IMR-90 (cell line): ENCODE measurements at regions not wholly inside any gene's neighbourhood (a gene's known extent, or its start where the extent isn't known, plus 50 kb on each side); places are given as distances from the start of the nearest gene placed in this dataset.
"Not testable (repeated sequence)": the region's sequence is repeated elsewhere in the genome, so short reads cannot be mapped to it uniquely, and the experiment has no call there.

Source experiments
- ATAC-seq: fragments of 200-7000 bp; cut with Tn5 transposase; 2 replicates; pipeline ENCODE4 v1.9.1; 2020; ENCODE audit warnings: low read depth, mild to moderate bottlenecking, moderate library complexity
- BruUV-seq: library from RNA; stranded (reverse); fragments of 400-500 nt; replicated peaks from 2 replicates; lab custom pipeline; 2021; lab: Mats Ljungman, UMichigan
- CTCF ChIA-PET: fragments of 300-600 bp; formaldehyde crosslinking; extraction: SDS; loops from one replicate; lab custom pipeline; 2021; ENCODE audit warnings: antibody characterized with exemption; lab: Yijun Ruan, JAX
- POLR2A ChIA-PET: fragments of 300-600 bp; sonication (Branson Sonifier 250); formaldehyde crosslinking; loops from one replicate; lab custom pipeline; 2022; ENCODE audit warnings: antibody characterized with exemption; ENCODE audit not compliant: unreplicated experiment; lab: Charles Lee
- DNase-seq: peaks from one replicate; pipeline ENCODE4 v3.0.0; 2013
- H2AFZ ChIP-seq: replicated peaks from 2 replicates; pipeline ENCODE3; 2013; ENCODE audit warnings: low read length, mild to moderate bottlenecking; ENCODE audit not compliant: poor library complexity
- H2AK5ac ChIP-seq: 2 replicates; pipeline ENCODE4 v1.6.1; 2013; ENCODE audit warnings: low read depth, low read length, inconsistent platforms
- H2AK9ac ChIP-seq: replicated peaks from 2 replicates; pipeline ENCODE3; 2013; ENCODE audit warnings: mild to moderate bottlenecking, low read depth, low read length, moderate library complexity; ENCODE audit not compliant: poor library complexity
- H2BK120ac ChIP-seq: 2 replicates; pipeline ENCODE4 v1.6.1; 2013; ENCODE audit warnings: low read depth, low read length, inconsistent platforms
- H2BK15ac ChIP-seq: 3 replicates; pipeline ENCODE4 v1.6.1; 2013; ENCODE audit warnings: low read depth, low read length, inconsistent platforms
- H2BK20ac ChIP-seq: 2 replicates; pipeline ENCODE4 v1.6.1; 2013; ENCODE audit warnings: low read depth, mild to moderate bottlenecking, inconsistent platforms, low read length, moderate library complexity
- H2BK5ac ChIP-seq: 2 replicates; pipeline ENCODE4 v1.6.1; 2013; ENCODE audit warnings: mild to moderate bottlenecking, low read depth, low read length, inconsistent platforms; ENCODE audit not compliant: poor library complexity, severe bottlenecking
- H3K14ac ChIP-seq: replicated peaks from 2 replicates; pipeline ENCODE4 v1.6.1; 2013; ENCODE audit warnings: low read depth, low read length, inconsistent platforms
- H3K18ac ChIP-seq: 2 replicates; pipeline ENCODE4 v1.6.1; 2013; ENCODE audit warnings: low read depth, low read length, control low read depth
- H3K23ac ChIP-seq: 2 replicates; pipeline ENCODE4 v1.6.1; 2013; ENCODE audit warnings: low read depth, low read length, inconsistent platforms
- H3K27ac ChIP-seq: 2 replicates; pipeline ENCODE4 v1.5.1; 2013; ENCODE audit warnings: mild to moderate bottlenecking, control low read depth, low read length; ENCODE audit not compliant: insufficient read depth
- H3K27me3 ChIP-seq: 2 replicates; pipeline ENCODE4 v1.6.1; 2013; ENCODE audit warnings: low read length; ENCODE audit not compliant: control insufficient read depth, insufficient read depth
- H3K36me3 ChIP-seq: 2 replicates; pipeline ENCODE4 v1.6.1; 2013; ENCODE audit warnings: low read length, mixed read lengths; ENCODE audit not compliant: control insufficient read depth, insufficient read depth
- H3K4ac ChIP-seq: 2 replicates; pipeline ENCODE4 v1.6.1; 2013; ENCODE audit warnings: low read depth, low read length, inconsistent platforms
- H3K4me1 ChIP-seq: 2 replicates; pipeline ENCODE4 v1.6.1; 2013; ENCODE audit warnings: low read length, mixed read lengths; ENCODE audit not compliant: control insufficient read depth, insufficient read depth
- H3K4me2 ChIP-seq: 2 replicates; pipeline ENCODE4 v1.6.1; 2013; ENCODE audit warnings: low read depth, mild to moderate bottlenecking, control low read depth, low read length, moderate library complexity
- H3K4me3 ChIP-seq: 2 replicates; pipeline ENCODE4 v1.5.1; 2013; ENCODE audit warnings: low read depth, mild to moderate bottlenecking, control low read depth, low read length, moderate library complexity; ENCODE audit not compliant: insufficient read depth
- H3K56ac ChIP-seq: 2 replicates; pipeline ENCODE4 v1.6.1; 2013; ENCODE audit warnings: low read length, inconsistent platforms; ENCODE audit not compliant: insufficient read depth; ENCODE audit errors: extremely low read depth
- H3K79me1 ChIP-seq, 2 experiments: 2 replicates each; pipeline ENCODE4 v1.6.1; 2013; ENCODE audit warnings: low read length in 2 of 2, inconsistent platforms in 1 of 2, low read depth in 1 of 2
- H3K9ac ChIP-seq: 2 replicates; pipeline ENCODE4 v1.6.1; 2013; ENCODE audit warnings: low read depth, low read length, control low read depth
- H3K9me1 ChIP-seq: 2 replicates; pipeline ENCODE4 v1.6.1; 2013; ENCODE audit warnings: low read length, inconsistent platforms; ENCODE audit not compliant: insufficient read depth
- H3K9me3 ChIP-seq: 2 replicates; pipeline ENCODE4 v1.6.1; 2013; ENCODE audit warnings: low read length; ENCODE audit not compliant: control insufficient read depth, insufficient read depth
- H4K20me1 ChIP-seq: 2 replicates; pipeline ENCODE4 v1.6.1; 2013; ENCODE audit warnings: low read length, inconsistent platforms; ENCODE audit not compliant: insufficient read depth
- H4K5ac ChIP-seq: 2 replicates; pipeline ENCODE4 v1.6.1; 2013; ENCODE audit warnings: mild to moderate bottlenecking, low read depth, low read length, control low read depth
- H4K8ac ChIP-seq, 2 experiments: 2 replicates each; pipeline ENCODE4 v1.6.1; 2013; ENCODE audit warnings: low read depth in 2 of 2, low read length in 2 of 2, control low read depth in 1 of 2, inconsistent platforms in 1 of 2
- H4K91ac ChIP-seq: 2 replicates; pipeline ENCODE4 v1.6.1; 2013; ENCODE audit warnings: low read depth, low read length, inconsistent platforms; ENCODE audit not compliant: insufficient read depth
- WGBS, 2 experiments: methylation state at CpG; one replicate each; pipeline versions ENCODE4 v1.1.5 to v1.1.7; 2013; ENCODE audit warnings: missing lambda C conversion rate in 2 of 2; ENCODE audit not compliant: insufficient read length in 1 of 2; ENCODE audit errors: extremely low coverage in 2 of 2; 5-methylcytosine and 5-hydroxymethylcytosine counted together
- dilution Hi-C: fragments of 300-500 bp; cut with HindIII; formaldehyde crosslinking; loops from one replicate; pipeline ENCODE4 v1.14.3; 2018; ENCODE audit warnings: low sequenced_read_pairs; ENCODE audit not compliant: unreplicated experiment
- in situ Hi-C: fragments of 300-500 bp; cut with MboI; formaldehyde crosslinking; loops from 3 replicates; pipeline ENCODE4 v1.14.3; 2019; ENCODE audit warnings: low sequenced_read_pairs, inconsistent platforms, mixed read lengths
- intact Hi-C: fragments of 100-400 bp; cut with micrococcal nuclease; formaldehyde crosslinking; loops from 2 replicates; pipeline ENCODE4 v1.10.0; 2022

- H3K4ac ChIP-seq, H3K4me1 ChIP-seq, H2AFZ ChIP-seq, H4K5ac ChIP-seq, H4K8ac ChIP-seq, H2AK5ac ChIP-seq, H3K4me3 ChIP-seq, H3K9me1 ChIP-seq, H3K4me2 ChIP-seq, H3K27ac ChIP-seq, H3K27me3 ChIP-seq, H3K9me3 ChIP-seq, H2BK120ac ChIP-seq, H3K56ac ChIP-seq, H2BK15ac ChIP-seq, H4K20me1 ChIP-seq, H2BK20ac ChIP-seq, H3K79me1 ChIP-seq, H4K91ac ChIP-seq, dilution Hi-C loops, H3K23ac ChIP-seq, H3K9ac ChIP-seq, H3K18ac ChIP-seq, BruUV-seq, H3K14ac ChIP-seq, POLR2A ChIA-PET, H2BK5ac ChIP-seq, in situ Hi-C loops, ATAC-seq, DNase-seq, CTCF ChIA-PET, H3K36me3 ChIP-seq, H2AK9ac ChIP-seq, intact Hi-C loops: not testable (repeated sequence)
- WGBS, 2 experiments = no CpG with 5 or more reads among the region's 7 CpGs
These were observed 171.3 kb downstream of the HIPK3 start for GRCh38 chr11:33428435-33428834.
